WERI-Rb-1 (cell line): ENCODE measurements at regions not wholly inside any gene's neighbourhood (a gene's known extent, or its start where the extent isn't known, plus 50 kb on each side); places are given as distances from the start of the nearest gene placed in this dataset.

Source experiments
- DNase-seq: peaks from one replicate; pipeline ENCODE4 v3.0.0-alpha.2; 2020
- H3K27ac ChIP-seq: fragments of 250-450 bp; sonication (Bioruptor Pico); 2 replicates; pipeline ENCODE4 v1.5.1; 2020; ENCODE audit warnings: mild to moderate bottlenecking, moderate library complexity
- H3K27me3 ChIP-seq: fragments of 250-450 bp; sonication (Bioruptor Pico); 2 replicates; pipeline ENCODE4 v1.5.1; 2021; ENCODE audit warnings: mild to moderate bottlenecking, low read depth, moderate library complexity; ENCODE audit not compliant: insufficient read depth, severe bottlenecking
- H3K36me3 ChIP-seq: fragments of 250-450 bp; sonication (Bioruptor Pico); 2 replicates; pipeline ENCODE4 v1.5.1; 2020; ENCODE audit warnings: mild to moderate bottlenecking, moderate library complexity
- H3K4me3 ChIP-seq: 2 replicates; pipeline ENCODE4 v1.5.1; 2011; ENCODE audit warnings: low read depth, mild to moderate bottlenecking, control low read depth, low read length
- H3K9me3 ChIP-seq: fragments of 250-450 bp; sonication (Bioruptor Pico); 2 replicates; pipeline ENCODE4 v1.5.1; 2021; ENCODE audit warnings: mild to moderate bottlenecking, moderate library complexity; ENCODE audit not compliant: severe bottlenecking
- TF ChIP-seq, protein P1 (sequence below): IDR thresholded peaks from 2 replicates; pipeline ENCODE4 v1.5.1; 2011; ENCODE audit warnings: low read depth, mild to moderate bottlenecking, control low read depth, inconsistent platforms, low read length

DNA sequence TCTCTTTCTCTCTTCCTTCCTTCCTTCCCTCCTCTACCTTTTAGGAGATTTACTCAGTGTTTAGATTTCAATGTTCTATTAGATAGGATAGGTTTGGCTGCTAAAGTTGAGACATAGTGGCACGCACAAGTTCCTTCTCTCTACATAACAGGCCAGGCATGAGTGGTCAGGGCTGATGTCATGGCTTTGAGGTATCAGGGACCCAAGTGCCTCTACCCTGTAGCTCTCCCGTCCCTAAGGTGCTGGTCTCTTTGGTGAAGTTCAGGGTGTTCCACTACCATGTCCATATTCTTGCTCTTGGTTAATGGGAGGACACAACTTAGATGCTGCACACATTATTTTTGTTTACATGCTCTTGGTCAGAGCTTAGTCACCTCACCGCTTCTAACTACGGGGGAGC, 245.3 kb downstream of the QKI start:
- no peaks in the 10 kb centered on the region for H3K9me3 ChIP-seq
- no peak overlapping the region for H3K4me3 ChIP-seq
- H3K27ac ChIP-seq: no peak overlapping the region
- no peaks in the 10 kb centered on the region for H3K36me3 ChIP-seq
- TF ChIP-seq, protein P1, sequence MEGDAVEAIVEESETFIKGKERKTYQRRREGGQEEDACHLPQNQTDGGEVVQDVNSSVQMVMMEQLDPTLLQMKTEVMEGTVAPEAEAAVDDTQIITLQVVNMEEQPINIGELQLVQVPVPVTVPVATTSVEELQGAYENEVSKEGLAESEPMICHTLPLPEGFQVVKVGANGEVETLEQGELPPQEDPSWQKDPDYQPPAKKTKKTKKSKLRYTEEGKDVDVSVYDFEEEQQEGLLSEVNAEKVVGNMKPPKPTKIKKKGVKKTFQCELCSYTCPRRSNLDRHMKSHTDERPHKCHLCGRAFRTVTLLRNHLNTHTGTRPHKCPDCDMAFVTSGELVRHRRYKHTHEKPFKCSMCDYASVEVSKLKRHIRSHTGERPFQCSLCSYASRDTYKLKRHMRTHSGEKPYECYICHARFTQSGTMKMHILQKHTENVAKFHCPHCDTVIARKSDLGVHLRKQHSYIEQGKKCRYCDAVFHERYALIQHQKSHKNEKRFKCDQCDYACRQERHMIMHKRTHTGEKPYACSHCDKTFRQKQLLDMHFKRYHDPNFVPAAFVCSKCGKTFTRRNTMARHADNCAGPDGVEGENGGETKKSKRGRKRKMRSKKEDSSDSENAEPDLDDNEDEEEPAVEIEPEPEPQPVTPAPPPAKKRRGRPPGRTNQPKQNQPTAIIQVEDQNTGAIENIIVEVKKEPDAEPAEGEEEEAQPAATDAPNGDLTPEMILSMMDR: no peak
- DNase-seq: no peak
- H3K27me3 ChIP-seq: no peaks in the 10 kb centered on the region

DNA sequence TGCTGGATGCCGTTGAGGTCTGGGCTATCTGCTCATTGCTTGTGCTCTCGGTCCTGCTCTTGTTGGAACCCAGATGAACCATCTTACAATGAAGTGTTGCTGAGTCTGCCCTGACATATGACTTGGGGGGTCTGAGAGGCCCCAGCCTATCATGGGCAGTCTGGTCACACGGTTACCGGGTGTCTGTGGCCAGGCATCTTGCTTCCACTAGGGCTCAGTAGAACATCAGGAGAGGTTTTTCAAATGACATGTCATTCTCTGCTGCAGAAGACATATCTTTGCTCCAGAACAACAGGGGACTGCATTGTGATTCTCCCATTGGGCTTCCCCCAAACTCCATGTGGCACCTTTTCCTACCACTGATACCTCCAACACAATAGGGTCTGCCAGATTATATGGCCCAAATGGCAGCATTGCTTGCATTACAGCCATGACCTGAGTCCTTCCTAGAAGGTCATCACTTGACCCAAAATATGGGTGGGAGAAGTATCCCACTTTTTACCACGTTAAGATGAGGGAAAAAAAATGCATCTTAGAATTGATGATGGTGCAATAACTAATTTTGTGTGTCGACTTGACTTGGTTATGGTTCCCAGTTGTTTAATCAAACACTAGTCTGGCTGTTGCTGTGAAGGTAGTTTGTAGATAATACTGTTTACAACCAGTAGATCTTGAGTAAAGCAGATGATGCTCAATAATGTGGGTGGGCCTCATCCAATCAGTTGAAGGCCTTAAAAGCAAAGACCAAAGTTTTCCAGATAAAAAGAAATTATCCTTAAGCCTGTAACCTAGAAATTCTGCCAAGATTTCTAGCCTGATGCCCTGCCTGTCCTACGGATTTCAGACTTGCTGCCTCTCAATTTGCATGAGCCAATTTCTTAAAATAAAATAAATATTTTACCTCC, 241.0 kb downstream of the QKI start:
- no peak for DNase-seq
- TF ChIP-seq, protein P1: 0 out of 2 replicates have a peak, but pooled peaks have one; percentile 14
- no peak overlapping the region for H3K27ac ChIP-seq
- H3K27me3 ChIP-seq: no peaks in the 10 kb centered on the region
- H3K9me3 ChIP-seq: no peaks in the 10 kb centered on the region
- no peak overlapping the region for H3K4me3 ChIP-seq
- no peaks in the 10 kb centered on the region for H3K36me3 ChIP-seq

DNA sequence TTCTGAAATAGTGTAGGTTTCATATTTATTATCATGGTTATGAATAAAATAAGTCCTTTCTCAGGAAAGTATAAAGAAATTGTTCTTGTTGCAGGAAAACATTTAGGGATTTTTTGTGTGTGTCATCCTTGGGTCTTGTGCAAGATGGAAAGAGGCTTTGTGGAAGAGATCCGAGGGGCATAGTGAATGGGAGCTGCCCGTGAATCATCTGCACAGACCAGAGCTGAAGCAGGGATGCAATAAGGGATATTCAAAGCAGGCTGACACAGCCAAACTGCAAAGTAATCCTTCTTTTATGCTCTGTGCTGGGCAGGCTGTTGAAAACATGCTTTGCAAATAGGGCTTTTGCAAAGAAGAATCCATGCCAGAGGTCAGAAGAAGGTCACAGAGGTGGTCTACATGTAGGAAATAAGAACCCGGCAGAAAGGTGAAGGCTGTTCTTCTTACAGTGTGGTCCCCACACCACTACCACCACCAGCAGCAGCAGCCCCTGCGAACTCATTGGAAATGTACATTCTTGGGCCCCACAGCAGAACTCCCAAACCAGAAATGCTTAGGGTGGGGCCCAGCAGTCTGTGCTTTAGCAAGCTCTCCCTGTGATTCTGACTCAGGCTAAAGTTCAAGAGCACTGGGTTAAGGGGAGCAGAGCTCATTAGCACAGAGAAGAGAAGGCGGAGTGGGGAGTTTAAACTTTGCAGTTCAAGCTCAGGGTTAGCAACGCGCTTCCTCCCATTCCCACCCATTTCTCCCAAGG, 237.6 kb downstream of the QKI start:
- TF ChIP-seq, protein P1: no peak
- H3K4me3 ChIP-seq: no peak overlapping the region
- no peak overlapping the region for H3K27ac ChIP-seq
- H3K36me3 ChIP-seq: no peaks in the 10 kb centered on the region
- no peak for DNase-seq
- H3K27me3 ChIP-seq: no peaks in the 10 kb centered on the region
- no peaks in the 10 kb centered on the region for H3K9me3 ChIP-seq

DNA sequence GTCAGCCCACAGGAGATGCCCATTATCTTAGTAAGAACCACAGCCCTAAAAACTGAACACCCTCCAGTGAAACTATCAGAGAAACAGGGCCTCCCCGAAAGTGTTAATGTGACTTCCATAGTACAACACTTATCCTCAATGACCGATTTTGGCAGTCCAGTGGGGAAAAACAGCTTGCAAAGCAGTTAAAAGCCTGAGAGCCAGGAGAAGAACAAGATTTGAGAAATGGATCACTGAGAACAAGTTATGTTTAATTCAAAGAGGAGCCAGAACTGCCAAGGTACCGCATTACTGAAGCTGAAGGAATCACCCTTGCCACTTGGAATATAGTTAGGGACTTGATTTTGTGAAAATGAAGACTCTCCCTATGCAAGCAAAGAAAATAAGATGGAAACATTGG, 236.9 kb downstream of the QKI start:
- TF ChIP-seq, protein P1: no peak
- no peaks in the 10 kb centered on the region for H3K9me3 ChIP-seq
- H3K27ac ChIP-seq: no peak overlapping the region
- no peaks in the 10 kb centered on the region for H3K36me3 ChIP-seq
- no peaks in the 10 kb centered on the region for H3K27me3 ChIP-seq
- no peak for DNase-seq
- H3K4me3 ChIP-seq: no peak overlapping the region

DNA sequence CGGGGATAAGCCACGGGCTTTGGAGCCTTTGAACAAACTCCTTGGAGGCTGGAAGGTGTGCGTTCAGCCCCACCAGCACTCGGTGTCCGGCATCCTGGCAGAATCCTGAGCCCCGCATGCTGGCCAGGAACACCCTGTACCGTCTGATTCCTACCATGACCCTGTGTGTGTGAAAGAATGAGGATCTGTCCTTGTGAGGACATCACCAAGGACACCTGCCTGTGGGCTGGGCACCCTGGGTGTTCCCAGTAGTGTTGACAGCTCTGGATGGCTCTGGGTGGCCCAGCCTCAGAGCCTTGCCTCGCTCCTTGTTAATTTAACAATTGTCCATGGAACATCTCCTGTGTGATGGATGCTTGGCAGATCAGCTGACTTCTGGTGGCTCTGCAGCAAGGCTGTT, 234.3 kb downstream of the QKI start:
- TF ChIP-seq, protein P1: no peak
- no peaks in the 10 kb centered on the region for H3K36me3 ChIP-seq

More for the DNA sequence above, 234.3 kb downstream of the QKI start:
- H3K27me3 ChIP-seq: no peaks in the 10 kb centered on the region
- no peak overlapping the region for H3K4me3 ChIP-seq
- no peak for DNase-seq
- no peaks in the 10 kb centered on the region for H3K9me3 ChIP-seq
- H3K27ac ChIP-seq: no peak overlapping the region
